CD14-positive monocyte (primary cell): ENCODE measurements at regions not wholly inside any gene's neighbourhood (a gene's known extent, or its start where the extent isn't known, plus 50 kb on each side); places are given as distances from the start of the nearest gene placed in this dataset.
A peak's percentile ranks its signal among the peaks of the same experiment; 100 is the strongest.

Experiments used
- DNase-seq, 3 donors: peaks; one replicate each; pipeline ENCODE4 v3.0.0-alpha.2; 2011 to 2022
- H2AFZ ChIP-seq: 2 replicates; pipeline ENCODE4 v1.6.0; 2012; ENCODE audit warnings: mild to moderate bottlenecking, low read depth, low read length, inconsistent platforms; ENCODE audit not compliant: insufficient read depth, poor library complexity, severe bottlenecking
- H3K27ac ChIP-seq, 2 donors: 1 replicate in 1 of 2; 2 replicates in 1 of 2; pipeline ENCODE4 v1.5.1; 2012 to 2013; ENCODE audit warnings: low read length in 2 of 2, control low read depth in 1 of 2, inconsistent platforms in 1 of 2, low read depth in 1 of 2, mild to moderate bottlenecking in 1 of 2
- H3K27me3 ChIP-seq, 2 donors: one replicate each; pipeline versions ENCODE4 v1.6.0 to v1.6.1; 2011 to 2013; ENCODE audit warnings: low read length in 2 of 2; ENCODE audit not compliant: control insufficient read depth in 2 of 2, insufficient read depth in 2 of 2
- H3K36me3 ChIP-seq, 2 donors: replicated peaks in 1 of 2; 1 replicate in 1 of 2; 2 replicates in 1 of 2; pipeline versions ENCODE4 v1.5.1 to v1.6.1; 2012 to 2013; ENCODE audit warnings: low read length in 2 of 2, control low read depth in 1 of 2, inconsistent platforms in 1 of 2, mild to moderate bottlenecking in 1 of 2; ENCODE audit not compliant: insufficient read depth in 2 of 2, control insufficient read depth in 1 of 2
- H3K4me1 ChIP-seq, 2 donors: 1 replicate in 1 of 2; 2 replicates in 1 of 2; pipeline versions ENCODE4 v1.5.1 to v1.6.1; 2012 to 2013; ENCODE audit warnings: low read length in 2 of 2, control low read depth in 1 of 2, inconsistent platforms in 1 of 2, mild to moderate bottlenecking in 1 of 2, moderate library complexity in 1 of 2; ENCODE audit not compliant: insufficient read depth in 2 of 2, control insufficient read depth in 1 of 2
- H3K4me2 ChIP-seq: replicated peaks from 2 replicates; pipeline ENCODE3; 2012; ENCODE audit warnings: low read length, moderate library complexity, mild to moderate bottlenecking; ENCODE audit not compliant: poor library complexity, severe bottlenecking; ENCODE audit errors: extremely low read depth
- H3K4me3 ChIP-seq, 3 experiments: fragments of 200-600 bp in 1 of 3; sonication (generic) in 1 of 3; replicated peaks in 1 of 3; 1 replicate in 2 of 3; 2 replicates in 1 of 3; pipeline ENCODE4 v1.5.1; 2011 to 2013; ENCODE audit warnings: low read length in 3 of 3, mild to moderate bottlenecking in 3 of 3, control low read depth in 2 of 3, low read depth in 2 of 3, inconsistent platforms in 1 of 3, moderate library complexity in 1 of 3
- H3K79me2 ChIP-seq: 2 replicates; pipeline ENCODE4 v1.6.0; 2012; ENCODE audit warnings: mild to moderate bottlenecking, control low read depth, inconsistent platforms, low read length, moderate library complexity; ENCODE audit not compliant: insufficient read depth
- H3K9ac ChIP-seq: 2 replicates; pipeline ENCODE4 v1.6.0; 2017; ENCODE audit warnings: low read length, mild to moderate bottlenecking; ENCODE audit not compliant: insufficient read depth, poor library complexity, severe bottlenecking
- H3K9me3 ChIP-seq, 2 donors: replicated peaks in 1 of 2; 1 replicate in 1 of 2; 2 replicates in 1 of 2; pipeline versions ENCODE4 v1.5.1 to v1.6.1; 2012 to 2013; ENCODE audit warnings: low read length in 2 of 2, control low read depth in 1 of 2; ENCODE audit not compliant: control insufficient read depth in 1 of 2, insufficient read depth in 1 of 2
- H4K20me1 ChIP-seq: 2 replicates; pipeline ENCODE4 v1.6.0; 2012; ENCODE audit warnings: mild to moderate bottlenecking, low read length, control low read depth, moderate library complexity; ENCODE audit not compliant: insufficient read depth
- H3K27ac Mint-ChIP-seq, 7 donors: one replicate each; pipeline ENCODE4 v1.8.0; 2020; ENCODE audit warnings: mild to moderate bottlenecking in 7 of 7, mixed read lengths in 7 of 7, moderate library complexity in 6 of 7, inconsistent platforms in 2 of 7
- H3K27me3 Mint-ChIP-seq, 3 donors: one replicate each; pipeline ENCODE4 v1.8.0; 2021 to 2022; ENCODE audit warnings: low read depth in 3 of 3, mild to moderate bottlenecking in 3 of 3, mixed read lengths in 3 of 3, moderate library complexity in 3 of 3, inconsistent platforms in 1 of 3
- H3K36me3 Mint-ChIP-seq, 2 donors: one replicate each; pipeline ENCODE4 v1.8.0; 2020; ENCODE audit warnings: mixed read lengths in 2 of 2, inconsistent platforms in 1 of 2, mild to moderate bottlenecking in 1 of 2
- H3K4me1 Mint-ChIP-seq: one replicate; pipeline ENCODE4 v1.8.0; 2020; ENCODE audit warnings: mild to moderate bottlenecking, mixed read lengths
- H3K4me3 Mint-ChIP-seq, 2 donors: one replicate each; pipeline ENCODE4 v1.8.0; 2020; ENCODE audit warnings: mild to moderate bottlenecking in 2 of 2, mixed read lengths in 2 of 2, moderate library complexity in 1 of 2
- H3K9me3 Mint-ChIP-seq, 7 donors: one replicate each; pipeline ENCODE4 v1.8.0; 2020 to 2022; ENCODE audit warnings: mixed read lengths in 7 of 7, mild to moderate bottlenecking in 6 of 7, moderate library complexity in 6 of 7, inconsistent platforms in 2 of 7
- CTCF ChIP-seq: fragments of 200-600 bp; IDR thresholded peaks from one replicate; pipeline ENCODE4 v1.8.0; 2022; ENCODE audit warnings: antibody characterized with exemption, mild to moderate bottlenecking
- WGBS: methylation state at CpG from one replicate; pipeline ENCODE4 v1.1.5; 2013; ENCODE audit warnings: missing lambda C conversion rate; ENCODE audit not compliant: insufficient coverage; 5-methylcytosine and 5-hydroxymethylcytosine counted together
- intact Hi-C, 2 donors: fragments of 100-400 bp; cut with micrococcal nuclease; formaldehyde crosslinking; loops; one replicate each; pipeline versions ENCODE4 v1.15.0 to v1.15.1; 2023

DNA sequence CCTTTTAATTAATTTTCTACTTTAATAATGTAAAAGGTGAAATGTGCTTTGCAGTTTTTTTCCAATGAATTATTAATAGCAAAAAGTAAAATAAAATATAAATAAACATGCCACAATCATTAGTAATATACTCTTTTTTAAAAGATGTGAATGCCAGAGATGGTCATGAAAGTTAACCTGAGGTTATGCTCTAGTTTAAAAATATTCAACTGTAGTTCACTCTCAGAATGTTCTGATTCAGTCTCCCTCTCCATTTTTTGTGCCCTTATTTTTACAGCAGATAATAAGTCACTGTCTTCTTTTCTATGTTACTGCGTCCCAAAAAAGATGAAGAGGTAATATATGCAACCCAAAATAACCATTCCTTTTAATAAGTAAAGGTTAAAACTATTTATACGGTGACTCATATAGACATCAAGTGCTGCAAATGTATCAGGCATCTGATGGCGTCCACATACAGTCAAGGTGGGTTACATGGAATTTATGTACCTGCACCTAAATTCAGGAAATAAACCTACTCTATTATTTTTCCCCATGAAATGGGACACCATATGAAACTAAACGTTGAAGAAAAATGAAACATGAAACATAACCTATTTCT is 153.6 kb upstream of the ZNF804A start:
- Histone ChIP-seq H3K4me3 (no peak overlapping the region), H3K4me2 (no peak overlapping the region), H3K27me3 (no peaks in the 10 kb centered on the region), H2AFZ (no peak overlapping the region), H3K4me1 (no peaks in the 10 kb centered on the region), H4K20me1 (no peaks in the 10 kb centered on the region), H3K36me3 (no peaks in the 10 kb centered on the region), H3K27ac (no peak overlapping the region), H3K9me3 (no peaks in the 10 kb centered on the region), H3K79me2 (no peaks in the 10 kb centered on the region), H3K9ac (no peak overlapping the region)
- Mint-ChIP-seq H3K27ac (no peak overlapping the region), H3K9me3 (peaks cover 0 to 3% (median 0%) of the 10 kb centered on the region in 7 donors), H3K4me3 (no peak overlapping the region), H3K4me1 (no peaks in the 10 kb centered on the region), H3K27me3 (peaks cover 0 to 4% (median 2%) of the 10 kb centered on the region in 3 donors), H3K36me3 (no peaks in the 10 kb centered on the region)
- intact Hi-C loops, result no loop called here
- no peak for DNase-seq
- TF ChIP-seq CTCF, result no peak
- WGBS, result no CpG with 5 or more reads among the region's 4 CpGs

- Histone ChIP-seq H4K20me1 (no peaks in the 10 kb centered on the region), H2AFZ (no peak overlapping the region), H3K79me2 (no peaks in the 10 kb centered on the region), H3K36me3 (no peaks in the 10 kb centered on the region), H3K9me3 (no peaks in the 10 kb centered on the region), H3K4me3 (no peak overlapping the region), H3K9ac (no peak overlapping the region), H3K27ac (no peak overlapping the region), H3K4me1 (no peaks in the 10 kb centered on the region), H3K4me2 (no peak overlapping the region), H3K27me3 (no peaks in the 10 kb centered on the region)
- WGBS, result 78% methylated on average over 1 of the region's 2 CpGs
- Mint-ChIP-seq H3K36me3 (no peaks in the 10 kb centered on the region), H3K9me3 (no peaks in the 10 kb centered on the region), H3K27ac (peak overlapping the region in 1 of 7 donors; percentile 49), H3K4me1 (no peaks in the 10 kb centered on the region), H3K4me3 (no peak overlapping the region), H3K27me3 (no peaks in the 10 kb centered on the region)
- DNase-seq, result no peak
- TF ChIP-seq CTCF, result no peak
- intact Hi-C loops, result no loop called here
Observed at GRCh38 chr2:184449760-184450159, 148.6 kb upstream of the ZNF804A start.
